ENCODE measurements at regions not wholly inside any gene's neighbourhood (a gene's known extent, or its start where the extent isn't known, plus 50 kb on each side); places are given as distances from the start of the nearest gene placed in this dataset.

DNA sequence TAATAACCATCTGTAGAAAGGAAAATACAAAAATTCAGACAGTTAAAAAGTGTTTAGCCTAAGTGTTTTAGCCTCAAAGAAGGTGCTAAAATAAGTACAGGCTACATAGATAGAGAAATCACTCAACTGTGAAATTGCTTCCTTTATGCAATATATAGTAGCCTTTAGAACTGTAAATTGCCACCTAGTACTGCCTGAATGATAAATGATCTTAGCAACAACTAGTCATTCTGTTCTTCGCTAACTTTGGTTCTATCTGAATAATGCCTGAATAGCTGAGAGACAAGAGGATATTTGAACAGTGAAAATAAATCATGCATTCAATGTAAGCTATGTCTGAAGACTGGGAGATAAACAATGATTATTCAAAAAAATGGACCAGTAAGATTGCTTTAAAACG is 603.3 kb upstream of the PTCHD4 start:
- intact Hi-C loops (cut with micrococcal nuclease), result no loop called here
- Histone ChIP-seq H3K9me3 (ENCODE audit: low read length) (peaks cover 9% of the 10 kb centered on the region; the same call in 1 of the 2 replicates), H2AFZ (ENCODE audit: low read length) (no peak overlapping the region), H3K79me2 (ENCODE audit: low read length) (no peaks in the 10 kb centered on the region), H3K4me2 (ENCODE audit: low read length) (no peak overlapping the region), H3K4me1 (ENCODE audit: insufficient read depth, low read length) (no peaks in the 10 kb centered on the region), H3K27me3 (ENCODE audit: low read length) (no peaks in the 10 kb centered on the region), H3K4me3 (ENCODE audit: low read length) (no peak overlapping the region), H3F3A (ENCODE audit: low read length, unreplicated experiment) (no peaks in the 10 kb centered on the region), H3K9me2 (replicated peaks; ENCODE audit: low read length) (no peaks in the 10 kb centered on the region), H3K36me3 (ENCODE audit: low read depth, low read length) (no peaks in the 10 kb centered on the region), H3K27ac (ENCODE audit: low read length) (no peak overlapping the region), H3K9ac (ENCODE audit: low read length) (no peak overlapping the region), H4K20me1 (ENCODE audit: low read length) (no peaks in the 10 kb centered on the region)
- TF ChIP-seq EZH2 (IDR thresholded peaks at IDR 0.05; ENCODE audit: low read length, unreplicated experiment) (no peak), EZH2phosphoT487 (IDR thresholded peaks at IDR 0.05; ENCODE audit: borderline replicate concordance, low read length) (no peak)
- TF ChIP-seq, protein P1, sequence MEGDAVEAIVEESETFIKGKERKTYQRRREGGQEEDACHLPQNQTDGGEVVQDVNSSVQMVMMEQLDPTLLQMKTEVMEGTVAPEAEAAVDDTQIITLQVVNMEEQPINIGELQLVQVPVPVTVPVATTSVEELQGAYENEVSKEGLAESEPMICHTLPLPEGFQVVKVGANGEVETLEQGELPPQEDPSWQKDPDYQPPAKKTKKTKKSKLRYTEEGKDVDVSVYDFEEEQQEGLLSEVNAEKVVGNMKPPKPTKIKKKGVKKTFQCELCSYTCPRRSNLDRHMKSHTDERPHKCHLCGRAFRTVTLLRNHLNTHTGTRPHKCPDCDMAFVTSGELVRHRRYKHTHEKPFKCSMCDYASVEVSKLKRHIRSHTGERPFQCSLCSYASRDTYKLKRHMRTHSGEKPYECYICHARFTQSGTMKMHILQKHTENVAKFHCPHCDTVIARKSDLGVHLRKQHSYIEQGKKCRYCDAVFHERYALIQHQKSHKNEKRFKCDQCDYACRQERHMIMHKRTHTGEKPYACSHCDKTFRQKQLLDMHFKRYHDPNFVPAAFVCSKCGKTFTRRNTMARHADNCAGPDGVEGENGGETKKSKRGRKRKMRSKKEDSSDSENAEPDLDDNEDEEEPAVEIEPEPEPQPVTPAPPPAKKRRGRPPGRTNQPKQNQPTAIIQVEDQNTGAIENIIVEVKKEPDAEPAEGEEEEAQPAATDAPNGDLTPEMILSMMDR (conservative IDR thresholded peaks at IDR 0.05; ENCODE audit: low read depth, low read length), result no peak
- POLR2A ChIA-PET (ENCODE audit: unreplicated experiment), result no interaction called here
- DNase-seq (no peak), ATAC-seq (no peak)
- CTCF ChIA-PET, result no interaction called here
- no TSS peak for BruUV-seq (replicated peaks)

DNA sequence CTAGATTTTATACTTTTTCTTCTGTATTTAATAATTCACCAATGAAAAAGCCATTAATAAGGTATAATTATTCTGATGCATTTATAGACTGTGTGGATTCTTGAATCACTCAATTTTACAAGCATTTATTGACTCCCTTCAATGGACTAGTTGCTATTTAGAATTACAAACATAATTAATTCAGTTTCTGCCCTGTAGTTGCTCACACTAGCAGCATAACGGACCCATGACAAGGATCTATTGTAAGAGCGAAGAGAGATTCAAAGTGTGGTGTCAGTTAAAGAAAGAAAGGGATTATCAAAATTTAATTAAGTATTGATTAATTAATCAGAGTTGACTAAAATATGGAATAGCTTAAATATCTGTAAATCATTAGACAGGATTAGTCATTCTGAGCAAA is 602.6 kb upstream of the PTCHD4 start:
- no peak overlapping the region for H3K4me2 ChIP-seq (ENCODE audit: low read length)
- H3K36me3 ChIP-seq (ENCODE audit: low read depth, low read length), result no peaks in the 10 kb centered on the region
- no peaks in the 10 kb centered on the region for H3K27me3 ChIP-seq (ENCODE audit: low read length)
- DNase-seq (no peak), ATAC-seq (no peak)
- intact Hi-C loops (cut with micrococcal nuclease), result no loop called here
- no peaks in the 10 kb centered on the region for H3K79me2 ChIP-seq (ENCODE audit: low read length)
- no peak overlapping the region for H3K9ac ChIP-seq (ENCODE audit: low read length)
- ChIA-PET CTCF (no interaction called here), POLR2A (ENCODE audit: unreplicated experiment) (no interaction called here)
- H3K4me1 ChIP-seq (ENCODE audit: insufficient read depth, low read length), result no peaks in the 10 kb centered on the region
- no peaks in the 10 kb centered on the region for H4K20me1 ChIP-seq (ENCODE audit: low read length)
- no peak overlapping the region for H3K27ac ChIP-seq (ENCODE audit: low read length)
- H3K9me2 ChIP-seq (replicated peaks; ENCODE audit: low read length), result no peaks in the 10 kb centered on the region
- no peak overlapping the region for H2AFZ ChIP-seq (ENCODE audit: low read length)
- no TSS peak for BruUV-seq (replicated peaks)
- no peaks in the 10 kb centered on the region for H3F3A ChIP-seq (ENCODE audit: low read length, unreplicated experiment)
- H3K4me3 ChIP-seq (ENCODE audit: low read length), result no peak overlapping the region
- no peak for TF ChIP-seq EZH2phosphoT487 (IDR thresholded peaks at IDR 0.05; ENCODE audit: borderline replicate concordance, low read length)
- H3K9me3 ChIP-seq (ENCODE audit: low read length), result peaks cover 9% of the 10 kb centered on the region; the same call in 1 of the 2 replicates

DNA sequence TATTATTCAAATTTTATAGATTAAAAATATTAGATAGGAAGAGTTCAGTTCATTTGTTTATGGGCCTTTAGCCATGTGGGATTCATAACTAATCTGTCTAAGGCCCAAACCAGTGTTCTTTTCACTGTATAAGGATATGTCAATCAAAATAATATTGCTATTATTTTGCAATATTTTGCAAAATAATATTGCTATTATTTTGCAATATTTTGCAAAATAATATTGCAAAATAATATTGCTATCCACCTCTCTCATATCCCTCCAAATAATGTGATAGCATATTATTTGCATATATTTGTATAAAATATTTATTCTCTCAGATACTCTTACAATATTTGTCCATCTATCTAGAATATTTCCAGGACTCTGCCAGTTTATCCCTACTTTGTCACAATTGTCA is 595.3 kb upstream of the PTCHD4 start:
- TF ChIP-seq, protein P1 (conservative IDR thresholded peaks at IDR 0.05; ENCODE audit: low read depth, low read length), result no peak
- TF ChIP-seq EZH2phosphoT487 (IDR thresholded peaks at IDR 0.05; ENCODE audit: borderline replicate concordance, low read length) (no peak), EZH2 (IDR thresholded peaks at IDR 0.05; ENCODE audit: low read length, unreplicated experiment) (no peak)
- no peaks in the 10 kb centered on the region for H4K20me1 ChIP-seq (ENCODE audit: low read length)
- DNase-seq, result no peak
- CTCF ChIA-PET, result no interaction called here
- H3F3A ChIP-seq (ENCODE audit: low read length, unreplicated experiment), result no peaks in the 10 kb centered on the region
- intact Hi-C loops (cut with micrococcal nuclease), result no loop called here
- H3K9ac ChIP-seq (ENCODE audit: low read length), result no peak overlapping the region
- ATAC-seq, result no peak
- no peaks in the 10 kb centered on the region for H3K9me3 ChIP-seq (ENCODE audit: low read length)
- H2AFZ ChIP-seq (ENCODE audit: low read length), result no peak overlapping the region
- H3K9me2 ChIP-seq (replicated peaks; ENCODE audit: low read length), result no peaks in the 10 kb centered on the region
- H3K36me3 ChIP-seq (ENCODE audit: low read depth, low read length), result no peaks in the 10 kb centered on the region
- H3K79me2 ChIP-seq (ENCODE audit: low read length), result no peaks in the 10 kb centered on the region
- H3K4me3 ChIP-seq (ENCODE audit: low read length), result no peak overlapping the region
- BruUV-seq (replicated peaks), result no TSS peak
- H3K4me2 ChIP-seq (ENCODE audit: low read length), result no peak overlapping the region
- POLR2A ChIA-PET (ENCODE audit: unreplicated experiment), result no interaction called here
- no peaks in the 10 kb centered on the region for H3K27me3 ChIP-seq (ENCODE audit: low read length)
- H3K27ac ChIP-seq (ENCODE audit: low read length), result no peak overlapping the region
- no peaks in the 10 kb centered on the region for H3K4me1 ChIP-seq (ENCODE audit: insufficient read depth, low read length)

Measured in PC-3 (cell line).